GM18502 (cell line): ENCODE measurements at regions not wholly inside any gene's neighbourhood (a gene's known extent, or its start where the extent isn't known, plus 50 kb on each side); places are given as distances from the start of the nearest gene placed in this dataset.
"Not testable (repeated sequence)": the region's sequence is repeated elsewhere in the genome, so short reads cannot be mapped to it uniquely, and the experiment has no call there.

Source experiments
- ATAC-seq: cut with Tn5 transposase; IDR thresholded peaks from one replicate; pipeline ENCODE4 v1.9.1; 2021; ENCODE audit warnings: mild to moderate bottlenecking; ENCODE audit not compliant: unreplicated experiment, poor library complexity

- no peak for ATAC-seq
Observed at GRCh38 chr1:181191494-181192040, 103.1 kb downstream of the IER5 start.

- no peak for ATAC-seq
Observed at GRCh38 chr1:181192316-181192715, 103.8 kb downstream of the IER5 start.

GRCh38 chr1:181202986-181203555 lies 114.6 kb downstream of the IER5 start:
- no peak for ATAC-seq

- ATAC-seq, result no peak
Observed at GRCh38 chr1:181204530-181204929, 116.0 kb downstream of the IER5 start.

GRCh38 chr1:181205901-181206300 lies 117.4 kb downstream of the IER5 start:
- no peak for ATAC-seq

GRCh38 chr1:181206513-181206912 lies 118.0 kb downstream of the IER5 start:
- no peak for ATAC-seq

- no peak for ATAC-seq
Observed at GRCh38 chr1:181206979-181207790, 118.7 kb downstream of the IER5 start.

- ATAC-seq, result no peak
Observed at GRCh38 chr1:181208083-181208482, 119.6 kb downstream of the IER5 start.

- ATAC-seq, result no peak
Observed at GRCh38 chr1:181208967-181209366, 120.5 kb downstream of the IER5 start.

GRCh38 chr1:181213056-181213455 lies 124.6 kb downstream of the IER5 start:
- ATAC-seq, result no peak

GRCh38 chr1:181216591-181216994 lies 128.1 kb downstream of the IER5 start:
- no peak for ATAC-seq

GRCh38 chr1:181219938-181220337 lies 131.4 kb downstream of the IER5 start:
- ATAC-seq, result no peak

GRCh38 chr1:181221078-181221477 lies 132.6 kb downstream of the IER5 start:
- no peak for ATAC-seq

GRCh38 chr1:181222972-181223505 lies 134.5 kb downstream of the IER5 start:
- ATAC-seq, result no peak

- not testable (repeated sequence) for ATAC-seq
Observed at GRCh38 chr1:181226728-181227127, 138.2 kb downstream of the IER5 start.

GRCh38 chr1:181239086-181239485 lies 150.6 kb downstream of the IER5 start:
- ATAC-seq, result no peak

GRCh38 chr1:181246320-181246719 lies 157.8 kb downstream of the IER5 start:
- ATAC-seq, result not testable (repeated sequence)

- not testable (repeated sequence) for ATAC-seq
Observed at GRCh38 chr1:181248361-181248760, 159.9 kb downstream of the IER5 start.

- ATAC-seq, result no peak
Observed at GRCh38 chr1:181249186-181249585, 160.7 kb downstream of the IER5 start.

- no peak for ATAC-seq
Observed at GRCh38 chr1:181250038-181250437, 161.5 kb downstream of the IER5 start.

GRCh38 chr1:181251001-181251712 lies 162.7 kb downstream of the IER5 start:
- ATAC-seq, result no peak
